ENCODE measurements at regions not wholly inside any gene's neighbourhood (a gene's known extent, or its start where the extent isn't known, plus 50 kb on each side); places are given as distances from the start of the nearest gene placed in this dataset.

- no peak for TF ChIP-seq CTCF (IDR thresholded peaks at IDR 0.05)
- no peak for TF ChIP-seq USF1 (CRISPR knock-in tag; IDR thresholded peaks at IDR 0.05)
- TF ChIP-seq ZNF396 (CRISPR knock-in tag; IDR thresholded peaks at IDR 0.05; ENCODE audit: borderline replicate concordance): no peak
- TF ChIP-seq NFE2L1 (CRISPR knock-in tag; IDR thresholded peaks at IDR 0.05): no peak
- TF ChIP-seq, protein P1, sequence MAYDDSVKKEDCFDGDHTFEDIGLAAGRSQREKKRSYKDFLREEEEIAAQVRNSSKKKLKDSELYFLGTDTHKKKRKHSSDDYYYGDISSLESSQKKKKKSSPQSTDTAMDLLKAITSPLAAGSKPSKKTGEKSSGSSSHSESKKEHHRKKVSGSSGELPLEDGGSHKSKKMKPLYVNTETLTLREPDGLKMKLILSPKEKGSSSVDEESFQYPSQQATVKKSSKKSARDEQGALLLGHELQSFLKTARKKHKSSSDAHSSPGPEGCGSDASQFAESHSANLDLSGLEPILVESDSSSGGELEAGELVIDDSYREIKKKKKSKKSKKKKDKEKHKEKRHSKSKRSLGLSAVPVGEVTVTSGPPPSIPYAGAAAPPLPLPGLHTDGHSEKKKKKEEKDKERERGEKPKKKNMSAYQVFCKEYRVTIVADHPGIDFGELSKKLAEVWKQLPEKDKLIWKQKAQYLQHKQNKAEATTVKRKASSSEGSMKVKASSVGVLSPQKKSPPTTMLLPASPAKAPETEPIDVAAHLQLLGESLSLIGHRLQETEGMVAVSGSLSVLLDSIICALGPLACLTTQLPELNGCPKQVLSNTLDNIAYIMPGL (CRISPR knock-in tag; IDR thresholded peaks at IDR 0.05): no peak
Measured at GRCh38 chr5:52073993-52074689, 690.9 kb downstream of the ISL1 start.

Measured in WTC11 (cell line).